Astrocyte (in vitro differentiated cells and primary cell): ENCODE measurements at regions not wholly inside any gene's neighbourhood (a gene's known extent, or its start where the extent isn't known, plus 50 kb on each side); places are given as distances from the start of the nearest gene placed in this dataset.

Experiments
- CTCF ChIP-seq: IDR thresholded peaks from 2 replicates; pipeline ENCODE4 v1.5.1; 2011; ENCODE audit warnings: low read depth, mild to moderate bottlenecking, inconsistent platforms, low read length, moderate library complexity; ENCODE audit not compliant: insufficient read depth
- EZH2 ChIP-seq: IDR thresholded peaks from 2 replicates; pipeline ENCODE4 v1.6.1; 2012; ENCODE audit warnings: mild to moderate bottlenecking, low read length, inconsistent platforms; ENCODE audit not compliant: insufficient read depth

DNA sequence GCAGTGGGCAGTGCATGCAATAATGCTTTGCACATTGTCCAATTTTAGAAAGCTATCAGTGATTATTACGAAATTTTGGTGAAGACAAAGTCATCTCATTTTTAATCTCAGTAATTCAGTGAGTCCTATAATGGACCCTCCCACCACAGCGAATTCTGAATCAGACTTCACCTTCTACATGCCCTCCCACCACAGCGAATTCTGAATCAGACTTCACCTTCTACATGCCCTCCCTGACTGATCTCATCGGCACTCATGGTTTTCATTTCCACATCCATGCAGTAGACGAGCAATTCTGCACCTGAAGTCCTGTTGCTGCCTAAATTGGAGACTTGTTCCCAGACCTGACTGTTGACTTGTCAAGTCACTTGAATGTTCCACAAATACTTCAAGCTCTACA, 522.3 kb downstream of the EIPR1 start:
- TF ChIP-seq CTCF (no peak), EZH2 (no peak)
